Stimulated activated CD4-positive, alpha-beta T cell treated with anti-CD3 and anti-CD28 coated beads, Interleukin-2, amount 100 ng/mL, for 24 hours (primary cell): ENCODE measurements at regions not wholly inside any gene's neighbourhood (a gene's known extent, or its start where the extent isn't known, plus 50 kb on each side); places are given as distances from the start of the nearest gene placed in this dataset.

Experiments used
- DNase-seq, 2 donors: peaks; one replicate each; pipeline ENCODE4 v3.0.0-alpha.2; 2020

DNA sequence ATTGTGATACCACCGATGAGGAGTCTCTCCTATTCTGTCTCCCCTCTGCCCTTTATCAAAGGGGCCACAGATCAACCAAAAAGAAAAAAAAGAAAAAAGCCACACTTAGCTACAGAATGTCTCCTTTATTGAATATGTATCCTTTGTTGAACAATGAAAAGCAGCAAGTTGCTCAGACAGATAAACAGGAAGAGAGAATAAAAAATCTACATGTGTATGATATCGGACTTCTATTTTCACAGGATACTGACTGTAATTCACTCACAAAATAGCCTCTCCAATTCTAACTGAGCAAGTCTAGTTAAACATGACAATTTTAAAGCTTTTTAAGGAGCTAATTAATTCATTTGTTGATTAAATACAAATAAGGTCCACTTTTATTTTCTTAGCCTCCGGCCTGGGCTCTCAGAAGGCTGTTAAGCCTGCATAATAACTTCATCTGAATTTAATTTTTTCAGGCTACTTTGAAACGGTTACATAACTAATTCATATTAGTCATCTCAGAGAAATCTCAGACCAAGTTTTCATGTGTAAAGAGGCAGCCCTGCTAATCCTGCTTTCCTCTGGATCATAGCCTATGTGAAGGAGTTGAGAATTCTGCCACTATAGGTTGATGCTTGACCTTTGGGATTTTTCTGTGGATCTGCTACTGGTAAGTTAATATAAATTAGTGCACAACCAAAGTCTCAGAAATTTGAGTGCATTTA, 304.1 kb upstream of the NR5A2 start:
- DNase-seq: no peak

DNA sequence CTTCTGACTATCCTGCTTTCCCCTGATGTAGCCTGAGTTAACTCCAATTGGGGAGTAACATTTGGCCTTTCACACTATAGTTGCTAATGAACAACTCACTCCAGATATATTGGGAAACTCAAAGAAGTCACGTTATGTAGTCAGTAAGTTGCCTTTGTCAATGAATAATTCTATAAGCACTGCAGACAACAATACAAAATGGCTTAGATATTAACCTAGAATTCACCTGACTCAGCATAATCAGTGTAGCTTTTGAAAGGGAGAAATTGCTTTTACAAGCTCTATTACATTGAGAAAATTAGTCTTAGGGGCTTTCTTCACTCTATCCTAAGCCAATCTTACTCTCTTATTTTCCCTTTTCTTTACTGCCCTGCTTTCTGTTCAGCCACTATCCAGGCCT, 303.5 kb upstream of the NR5A2 start:
- DNase-seq: no peak

DNA sequence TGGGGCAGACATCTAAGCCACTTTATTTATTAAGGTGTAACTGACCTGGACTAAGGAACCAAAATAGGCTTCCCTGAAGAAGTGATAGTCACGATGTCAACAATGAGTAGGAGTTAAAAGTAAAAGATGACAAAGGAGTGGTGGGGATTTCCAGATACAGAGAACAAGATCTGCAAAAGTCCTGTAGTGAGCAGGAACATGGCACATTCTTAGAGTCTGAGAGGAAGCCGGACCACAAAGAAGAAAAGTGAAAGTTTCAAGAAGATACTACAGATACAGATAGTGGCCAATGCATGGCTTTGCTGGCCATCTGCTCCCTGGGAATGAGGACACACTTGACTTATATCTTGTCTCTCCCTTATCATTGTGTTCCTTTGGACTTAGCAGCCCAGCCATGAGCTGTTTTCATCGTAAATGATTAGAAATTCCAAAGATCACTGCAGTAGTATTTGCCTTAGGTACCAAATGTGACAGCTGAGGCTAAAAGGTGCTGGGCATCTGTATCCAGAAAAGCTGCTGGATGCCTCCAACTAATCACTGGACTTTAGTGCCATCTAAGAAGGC, 302.4 kb upstream of the NR5A2 start:
- no peak for DNase-seq

DNA sequence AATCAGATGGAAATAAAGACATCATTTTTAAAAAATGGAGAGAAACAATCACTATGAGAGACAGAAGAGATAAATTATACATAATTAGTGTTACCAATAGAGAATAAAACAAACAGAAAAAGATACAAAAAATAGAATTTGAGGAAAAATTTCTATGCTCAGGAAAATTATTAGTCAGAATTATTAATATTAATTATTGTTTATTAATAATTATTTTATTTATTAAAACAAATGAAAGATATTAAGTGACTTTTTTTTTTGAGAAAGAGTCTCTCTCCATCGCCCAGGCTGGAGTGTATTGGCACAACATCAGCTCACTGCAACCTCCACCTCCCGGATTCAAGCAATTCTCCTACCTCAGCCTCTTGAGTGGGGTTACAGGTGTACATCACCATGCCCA, 299.8 kb upstream of the NR5A2 start:
- DNase-seq: no peak

DNA sequence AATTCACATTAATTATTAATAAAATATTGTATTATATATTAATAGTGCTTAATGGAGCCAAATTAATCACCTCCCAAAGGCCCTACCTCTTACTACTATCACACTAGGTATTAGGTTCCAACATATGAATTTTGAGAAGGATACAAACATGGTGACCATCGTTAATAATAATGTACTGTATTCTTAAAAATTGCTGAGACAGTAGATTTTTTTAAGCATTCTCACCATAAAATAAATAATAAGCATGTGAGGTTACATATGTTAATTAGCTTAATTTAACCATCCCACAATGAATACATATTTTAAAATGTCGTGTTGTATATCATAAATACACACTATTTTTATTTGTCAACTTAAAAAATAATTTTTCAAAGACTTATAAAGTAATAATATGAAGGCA, 299.2 kb upstream of the NR5A2 start:
- DNase-seq: no peak

DNA sequence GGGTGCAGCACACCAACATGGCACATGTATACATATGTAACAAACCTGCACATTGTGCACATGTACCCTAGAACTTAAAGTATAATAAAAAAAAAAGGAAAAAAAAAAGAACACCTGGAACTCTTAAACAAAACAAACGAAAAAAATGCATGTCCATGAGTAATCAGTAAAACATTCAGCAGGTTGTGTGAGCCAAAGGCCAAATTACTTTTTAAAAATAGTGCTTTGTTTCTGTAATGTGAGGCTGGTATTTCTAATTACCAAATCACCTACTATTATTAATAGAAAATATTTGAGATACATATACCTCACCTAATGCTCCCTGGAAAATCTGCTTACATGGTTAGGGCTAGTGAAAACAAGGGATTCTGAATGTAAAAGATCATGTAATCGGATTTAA, 294.4 kb upstream of the NR5A2 start:
- no peak for DNase-seq

DNA sequence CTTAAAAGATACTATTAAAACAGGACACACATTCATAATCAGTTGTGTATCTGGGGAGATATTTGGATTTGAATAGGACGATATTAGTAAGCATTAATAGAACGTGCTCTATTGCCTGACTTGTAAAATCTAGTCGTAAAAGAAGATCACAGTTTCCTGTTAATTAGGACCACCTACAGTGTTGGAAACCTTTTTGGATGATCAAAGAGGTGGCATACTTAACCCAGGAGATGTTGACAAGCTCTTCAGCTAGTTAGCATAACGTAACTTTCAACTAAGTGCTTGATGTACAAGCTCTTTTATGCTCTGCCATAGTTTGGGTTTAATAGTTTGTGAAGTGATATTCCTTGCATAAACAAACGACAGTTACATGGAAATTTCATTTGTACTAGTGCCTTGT, 293.3 kb upstream of the NR5A2 start:
- DNase-seq: no peak

DNA sequence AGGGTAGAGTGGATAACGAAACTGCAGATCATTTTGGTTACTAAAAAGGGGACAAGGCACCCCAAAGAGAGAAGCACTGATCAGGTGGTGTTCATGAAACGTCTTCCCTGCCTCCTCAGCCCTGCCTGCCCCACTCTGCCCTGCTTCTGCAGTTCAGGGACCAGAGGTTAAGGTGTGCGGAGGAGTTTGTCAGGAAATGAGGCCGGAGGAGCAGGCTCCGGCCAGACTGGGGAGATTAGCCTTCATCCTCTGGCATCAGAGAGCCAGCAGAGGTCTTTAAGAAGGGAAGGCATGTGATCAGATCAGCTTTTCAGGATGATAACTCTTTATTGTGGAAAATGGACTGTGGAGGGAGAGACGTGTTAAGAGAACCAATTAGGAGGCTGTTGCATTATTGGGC, 291.9 kb upstream of the NR5A2 start:
- DNase-seq: no peak

DNA sequence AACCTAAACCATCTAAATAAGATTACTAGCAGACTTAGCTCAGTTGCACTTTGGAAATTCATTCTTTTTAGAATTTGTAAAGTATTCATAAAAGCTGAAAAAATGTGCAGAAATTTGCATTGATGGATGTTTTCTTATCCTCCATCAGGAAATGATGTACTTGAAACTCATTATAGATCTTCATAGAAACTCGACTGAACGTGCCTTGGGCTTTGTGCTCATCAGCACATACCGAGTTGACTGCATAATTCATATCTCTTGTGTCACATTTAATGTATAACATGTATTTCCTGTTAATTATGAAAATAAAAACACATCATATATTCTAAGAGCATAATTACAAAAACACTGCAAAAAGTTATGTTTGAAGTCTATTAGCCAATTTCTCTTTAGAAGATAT, 290.9 kb upstream of the NR5A2 start:
- DNase-seq: no peak

DNA sequence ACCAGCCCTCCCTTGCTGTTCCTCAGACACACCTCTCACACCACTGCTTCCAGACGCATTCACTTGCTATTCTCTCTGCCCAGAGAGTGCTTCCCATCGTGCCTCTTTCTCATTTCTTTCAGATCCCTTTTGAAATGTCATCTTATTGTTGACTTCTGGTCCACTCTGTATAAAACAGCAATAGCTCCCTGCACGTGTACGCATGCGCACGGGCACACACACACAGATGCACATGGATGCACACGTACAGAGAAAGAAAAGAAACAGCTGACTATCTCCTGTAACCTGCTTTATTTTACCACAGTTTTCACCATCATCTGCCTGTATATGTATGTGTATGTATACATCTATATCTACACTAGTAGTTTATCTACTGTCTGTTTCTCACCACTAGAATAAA, 285.9 kb upstream of the NR5A2 start:
- DNase-seq: no peak

DNA sequence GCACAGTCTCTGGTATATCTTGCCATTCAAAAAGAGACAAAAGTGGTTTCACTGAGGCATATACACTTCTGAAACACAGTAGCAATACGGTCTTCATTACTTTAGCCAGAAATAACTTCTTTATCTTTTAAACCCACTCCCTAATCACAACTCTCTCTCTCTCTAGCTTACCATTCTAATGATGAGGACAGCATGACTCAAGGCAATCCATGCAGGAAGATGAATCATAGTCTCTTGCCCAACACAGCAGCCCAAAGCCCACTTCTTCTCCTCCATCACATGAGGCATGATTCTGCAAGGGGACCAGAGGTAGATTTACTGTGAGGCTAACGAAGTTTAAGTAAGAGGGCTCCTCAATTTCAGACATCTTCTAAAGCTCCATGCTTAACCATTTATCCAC, 285.0 kb upstream of the NR5A2 start:
- no peak for DNase-seq

DNA sequence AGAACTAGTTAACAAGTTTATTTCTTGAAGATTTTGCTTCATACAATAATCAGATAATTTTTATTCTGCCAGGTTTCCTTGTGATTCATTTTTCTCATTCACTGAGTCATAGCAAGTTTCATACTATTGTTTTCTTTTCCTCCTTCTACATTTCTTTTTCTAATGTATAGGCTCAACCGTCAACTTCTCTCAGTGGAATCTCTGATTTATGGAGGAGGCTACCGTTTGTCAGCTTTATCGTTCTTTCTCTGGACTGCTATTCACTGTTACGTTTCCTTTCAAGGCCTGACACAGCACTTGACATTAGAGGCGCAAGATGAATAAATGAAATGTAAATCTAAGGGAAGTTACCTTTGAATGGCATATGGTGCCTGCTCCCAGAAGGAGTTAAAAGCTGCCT, 284.3 kb upstream of the NR5A2 start:
- no peak for DNase-seq

DNA sequence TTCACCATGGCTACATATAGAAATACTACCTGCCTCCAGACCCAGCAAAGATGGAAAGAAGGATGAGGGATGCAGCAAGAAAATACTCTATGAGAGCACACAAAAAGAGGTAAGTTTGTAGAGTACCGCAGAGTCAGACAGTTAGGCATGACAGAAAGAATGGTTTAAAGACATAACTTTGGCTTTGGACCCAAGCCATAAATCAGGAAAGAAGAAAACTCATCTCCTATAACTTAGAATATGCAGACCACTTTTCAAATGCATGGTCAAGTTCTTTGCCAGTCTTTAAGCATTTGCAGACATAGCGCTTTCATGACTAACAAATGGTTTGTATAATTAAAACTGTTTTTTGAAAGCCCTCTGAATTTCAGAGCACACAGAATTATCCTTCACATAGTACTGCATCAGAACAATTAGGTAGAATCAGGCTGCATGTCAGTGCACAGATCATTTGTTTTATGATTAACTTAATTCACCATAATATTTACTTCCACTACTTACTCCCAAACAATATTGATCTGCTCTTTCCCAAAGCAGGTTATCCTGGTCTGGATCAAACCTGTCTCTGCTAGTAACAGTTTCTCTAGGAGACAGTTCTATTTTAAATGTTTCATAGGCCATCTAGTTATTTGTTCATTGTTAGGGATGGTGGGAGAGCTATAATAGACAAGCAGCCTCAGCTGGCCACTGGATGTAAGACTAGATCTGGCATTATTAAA, 280.7 kb upstream of the NR5A2 start:
- no peak for DNase-seq

DNA sequence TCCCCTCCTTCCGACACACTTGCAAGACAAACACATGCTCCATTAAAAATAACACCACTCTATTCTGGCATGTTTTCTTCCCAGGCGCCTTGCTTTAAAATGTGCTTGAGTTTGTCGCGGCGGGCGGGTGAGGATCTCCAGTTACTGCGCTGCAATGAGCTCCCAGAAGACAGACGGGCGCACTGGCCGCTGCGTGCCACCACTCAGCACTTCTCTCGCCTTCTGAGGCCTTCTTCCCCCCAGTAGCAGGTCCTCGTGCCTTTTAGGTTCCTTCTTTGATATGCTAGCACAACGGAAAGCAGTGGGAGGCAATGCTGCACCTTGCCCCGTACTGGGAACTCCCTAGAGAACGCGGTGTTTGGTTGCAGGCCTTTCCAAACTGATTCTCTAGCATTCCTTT, 279.5 kb upstream of the NR5A2 start:
- no peak for DNase-seq

DNA sequence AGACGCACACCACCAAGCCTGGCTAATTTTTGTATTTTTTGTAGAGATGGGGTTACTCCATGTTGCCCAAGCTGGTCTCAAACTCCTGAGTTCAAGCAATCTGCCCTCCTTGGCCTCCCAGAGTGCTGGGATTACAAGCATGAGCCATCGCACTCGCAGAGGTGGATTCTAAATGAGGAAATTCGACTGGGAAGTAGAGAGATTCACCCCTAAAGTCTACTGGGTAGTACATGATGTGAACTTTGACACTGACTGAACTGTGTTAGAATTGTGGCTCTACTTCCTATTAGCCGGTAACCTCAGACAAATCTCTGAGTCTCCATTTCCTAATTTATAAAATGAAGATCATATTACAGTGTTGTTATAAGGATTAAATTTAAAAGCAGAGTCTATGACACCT, 276.0 kb upstream of the NR5A2 start:
- no peak for DNase-seq

DNA sequence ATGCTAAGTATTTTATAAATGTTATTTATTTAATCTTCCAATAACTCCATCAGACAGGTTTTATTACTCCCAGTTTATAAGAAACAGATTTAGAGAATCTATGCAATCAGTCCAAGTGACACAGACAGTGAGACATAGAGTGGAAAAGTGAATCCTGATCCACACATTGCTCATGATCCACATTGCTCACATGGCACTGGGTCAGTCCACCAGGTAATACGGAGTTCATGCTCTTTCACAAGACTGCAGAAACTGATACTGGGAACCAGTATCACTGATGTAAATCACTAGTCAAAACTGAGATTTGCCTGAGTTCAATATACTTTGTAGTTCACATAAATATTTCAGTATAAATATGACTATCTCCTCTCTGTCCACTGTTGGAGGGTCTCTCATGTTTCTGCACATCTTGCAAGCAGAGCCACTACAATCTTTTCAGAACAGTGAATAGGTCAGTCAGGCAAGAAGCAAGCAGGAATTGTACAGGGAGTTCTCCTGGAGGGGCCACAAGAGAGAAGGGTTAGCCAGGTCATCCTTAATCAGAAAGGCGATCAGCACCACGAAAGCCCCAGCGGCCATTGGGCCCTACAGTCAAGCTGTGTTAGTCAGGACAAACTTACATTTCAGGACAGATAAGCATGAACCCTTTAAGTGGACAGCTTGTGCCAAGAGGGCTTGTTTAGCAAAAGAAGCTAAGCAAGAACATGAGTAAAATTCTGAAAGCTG, 275.4 kb upstream of the NR5A2 start:
- no peak for DNase-seq

DNA sequence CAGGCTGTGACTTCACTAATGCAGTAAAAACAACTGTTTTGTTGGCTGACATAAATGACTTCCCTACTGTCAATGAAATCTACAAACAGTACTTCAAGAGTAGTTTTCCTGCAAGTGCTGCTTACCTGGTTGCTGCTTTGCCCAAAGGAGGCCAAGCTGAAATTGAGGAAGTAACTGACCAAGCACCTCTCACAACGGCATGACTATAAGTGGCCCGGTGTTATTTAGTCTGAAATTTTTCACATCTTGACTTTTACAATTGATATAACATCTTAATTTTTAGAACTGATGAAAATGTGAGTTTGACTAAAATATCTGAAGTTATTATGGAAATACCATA, 274.9 kb upstream of the NR5A2 start:
- DNase-seq: no peak

DNA sequence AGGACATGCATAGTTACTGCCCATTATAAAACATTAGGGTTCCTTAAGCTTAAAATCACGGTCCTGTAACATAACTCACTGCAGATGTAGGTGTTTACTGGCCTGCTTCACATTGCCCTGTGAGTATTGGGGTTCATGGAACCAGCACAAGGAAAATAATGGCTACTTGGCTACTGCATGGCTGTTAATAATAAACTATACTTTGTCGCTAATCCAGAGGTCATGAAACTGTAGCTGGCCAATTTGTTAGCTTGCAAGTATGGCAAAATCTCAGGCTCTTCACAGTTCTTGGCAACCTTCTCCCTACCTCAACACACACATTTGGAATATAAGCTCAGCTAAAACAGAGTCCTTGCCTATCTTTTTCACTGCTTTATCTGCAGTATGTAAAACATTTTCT, 274.0 kb upstream of the NR5A2 start:
- no peak for DNase-seq

DNA sequence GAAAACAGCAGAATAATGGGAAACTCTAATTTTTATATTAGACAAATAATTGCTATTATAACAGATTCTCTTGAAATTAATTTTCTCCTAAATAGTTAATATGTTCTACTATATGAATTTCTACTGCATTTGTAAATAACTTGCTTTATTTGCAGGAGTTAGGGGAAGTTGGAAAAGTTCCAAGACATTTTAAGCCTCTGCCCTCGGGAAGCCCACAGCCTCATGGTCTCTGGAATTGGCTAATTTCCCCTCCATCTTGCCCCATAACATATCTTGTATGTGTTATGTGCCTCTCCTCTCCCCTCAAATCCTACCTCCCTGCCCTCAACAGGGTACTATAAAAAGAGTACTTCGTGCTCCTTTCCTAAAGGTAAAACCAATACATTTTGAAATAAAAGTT, 271.4 kb upstream of the NR5A2 start:
- DNase-seq: no peak

DNA sequence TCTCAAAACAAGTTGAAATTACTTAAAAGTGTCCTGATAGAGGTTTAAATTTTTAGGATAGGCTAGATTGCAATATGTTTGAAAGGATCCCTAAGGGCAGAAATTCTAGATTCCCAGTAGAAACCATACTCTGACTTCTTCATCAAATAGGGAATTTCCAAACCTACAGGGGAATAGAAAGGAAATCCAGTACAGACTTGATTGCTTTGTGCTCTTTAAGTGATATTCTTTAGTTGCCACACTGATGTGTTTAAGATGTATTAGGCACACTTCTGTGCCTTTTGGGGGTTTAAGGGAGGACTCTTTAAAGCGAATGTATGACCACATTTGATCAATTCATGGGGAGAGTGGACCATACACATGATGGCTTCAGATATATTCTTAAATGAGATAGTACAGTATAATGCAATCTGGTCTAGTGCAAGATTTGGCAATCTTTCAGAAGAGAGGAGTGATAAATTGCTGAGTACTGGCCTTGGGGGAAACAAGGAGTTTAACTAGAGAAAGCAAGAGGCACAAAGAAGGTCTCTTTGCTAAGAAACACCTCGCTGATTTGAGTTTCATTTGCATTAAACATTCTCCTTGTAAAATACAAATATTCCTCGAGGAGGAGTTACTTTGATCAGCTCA, 268.8 kb upstream of the NR5A2 start:
- DNase-seq: no peak

DNA sequence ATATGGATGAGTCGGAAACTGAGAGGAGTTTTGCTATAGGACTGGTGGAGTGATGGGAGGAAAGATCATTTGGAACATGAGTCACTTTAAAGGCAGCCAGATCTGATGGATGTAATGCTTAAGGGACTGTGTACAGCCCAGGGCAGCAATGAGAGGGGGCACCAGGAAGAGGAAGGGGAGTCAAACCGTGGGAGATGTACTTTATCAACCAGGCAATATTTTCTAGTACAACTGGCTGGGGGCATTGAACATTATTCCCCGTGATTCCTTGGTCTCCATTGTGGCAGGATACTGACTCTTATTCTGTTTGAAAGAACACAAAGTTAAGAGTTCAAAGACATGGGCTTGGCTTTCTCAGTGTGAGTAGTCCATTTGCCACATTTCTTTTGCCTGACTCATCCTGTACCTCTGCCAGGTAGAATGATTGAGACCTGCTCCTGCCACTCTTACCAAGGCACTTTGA, 268.2 kb upstream of the NR5A2 start:
- DNase-seq: no peak

DNA sequence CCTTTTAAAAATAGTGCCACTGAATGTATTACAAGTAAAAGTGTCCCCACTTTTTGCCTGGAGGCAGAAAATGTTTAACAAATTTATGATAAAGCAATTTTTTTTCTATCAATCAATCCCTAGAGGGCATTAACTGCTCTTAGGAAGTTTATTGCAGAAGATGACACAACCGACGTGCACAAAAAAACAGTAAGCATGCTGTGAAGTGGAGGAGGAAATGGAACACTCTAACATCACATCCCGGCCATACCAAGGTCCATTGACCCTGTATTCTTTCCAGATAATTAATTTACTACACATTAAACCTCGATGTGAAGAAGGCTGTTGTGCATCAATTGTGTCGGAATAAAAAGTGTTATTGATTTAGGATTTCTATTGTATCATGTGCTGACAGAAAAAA, 264.9 kb upstream of the NR5A2 start:
- DNase-seq: no peak

DNA sequence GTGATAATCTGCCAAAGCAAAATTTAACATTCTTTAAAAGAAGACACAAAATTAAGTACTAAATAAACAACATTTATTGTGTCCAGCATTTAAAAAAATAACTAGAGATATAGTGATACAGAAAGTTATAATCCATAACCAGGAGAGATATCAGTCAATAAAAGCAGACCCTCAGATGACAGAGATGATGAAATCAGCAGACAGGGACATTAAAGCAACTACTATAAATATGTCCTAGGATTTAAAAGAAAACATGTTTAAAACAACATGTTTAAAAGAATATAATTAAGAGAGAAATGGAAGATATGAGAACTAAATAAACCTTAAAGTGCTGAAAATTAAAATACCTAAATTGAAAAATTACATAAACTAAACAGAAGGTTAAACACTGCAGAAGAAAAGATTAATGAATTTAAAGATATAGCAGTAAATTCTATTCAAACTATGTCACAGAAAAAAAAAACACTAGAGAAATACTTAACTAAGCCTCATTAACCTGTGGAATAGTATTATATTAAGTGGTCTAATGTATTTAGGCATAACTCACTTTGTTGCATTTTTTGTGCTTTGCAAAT, 261.2 kb upstream of the NR5A2 start:
- DNase-seq: no peak
